Neural cell (in vitro differentiated cells): ENCODE measurements at regions not wholly inside any gene's neighbourhood (a gene's known extent, or its start where the extent isn't known, plus 50 kb on each side); places are given as distances from the start of the nearest gene placed in this dataset.

Experiments
- H2AFZ ChIP-seq: fragments of 200-600, 300-800 bp; sonication (generic), shearing (Covaris generic); 2 replicates; pipeline ENCODE4 v1.6.0; 2014; ENCODE audit warnings: low read depth, mild to moderate bottlenecking, antibody characterized with exemption, low read length, moderate library complexity
- H3F3A ChIP-seq: fragments of 200-600 bp; shearing (Covaris generic); 2 replicates; pipeline ENCODE4 v1.6.1; 2016; ENCODE audit warnings: mild to moderate bottlenecking, moderate library complexity, mixed read lengths, antibody characterized with exemption, low read length; ENCODE audit not compliant: insufficient read depth, poor library complexity, severe bottlenecking
- H3K27ac ChIP-seq: fragments of 200-600, 300-800 bp; sonication (generic), shearing (Covaris generic); 2 replicates; pipeline ENCODE4 v1.5.1; 2014; ENCODE audit warnings: mild to moderate bottlenecking, low read length, moderate library complexity
- H3K27me3 ChIP-seq: fragments of 300-800, 200-600 bp; sonication (generic), shearing (Covaris generic); 2 replicates; pipeline ENCODE4 v1.6.0; 2014; ENCODE audit warnings: mild to moderate bottlenecking, low read depth, low read length, moderate library complexity; ENCODE audit not compliant: insufficient read depth
- H3K36me3 ChIP-seq: fragments of 300-800, 200-600 bp; sonication (generic), shearing (Covaris generic); 2 replicates; pipeline ENCODE4 v1.5.1; 2014; ENCODE audit warnings: mild to moderate bottlenecking, antibody characterized with exemption, low read length, moderate library complexity; ENCODE audit not compliant: insufficient read depth
- H3K4me2 ChIP-seq: fragments of 300-800, 200-600 bp; sonication (generic), shearing (Covaris generic); 2 replicates; pipeline ENCODE4 v1.6.0; 2014; ENCODE audit warnings: mild to moderate bottlenecking, low read length
- H3K4me3 ChIP-seq: fragments of 300-800, 200-600 bp; sonication (generic), shearing (Covaris generic); 2 replicates; pipeline ENCODE4 v1.5.1; 2014; ENCODE audit warnings: mild to moderate bottlenecking, low read length, moderate library complexity
- H3K79me2 ChIP-seq: fragments of 200-600 bp; shearing (Covaris generic); replicated peaks from 2 replicates; pipeline ENCODE4 v1.6.0; 2014; ENCODE audit warnings: mild to moderate bottlenecking, low read length, moderate library complexity; ENCODE audit not compliant: insufficient read depth
- H3K9ac ChIP-seq: fragments of 300-800, 200-600 bp; sonication (generic), shearing (Covaris generic); 2 replicates; pipeline ENCODE4 v1.6.1; 2016; ENCODE audit warnings: mild to moderate bottlenecking, low read length, mixed read lengths
- H3K9me2 ChIP-seq: fragments of 200-600 bp; shearing (Covaris generic); 2 replicates; pipeline ENCODE4 v1.6.1; 2016; ENCODE audit warnings: mild to moderate bottlenecking, low read length, mixed read lengths; ENCODE audit not compliant: insufficient read depth
- H3K9me3 ChIP-seq: fragments of 200-600, 300-800 bp; sonication (generic), shearing (Covaris generic); 2 replicates; pipeline ENCODE4 v1.6.1; 2016; ENCODE audit warnings: mild to moderate bottlenecking, mixed run types, low read length, moderate library complexity, mixed read lengths
- H4K20me1 ChIP-seq: fragments of 200-600 bp; shearing (Covaris generic); 2 replicates; pipeline ENCODE4 v1.6.1; 2016; ENCODE audit warnings: mild to moderate bottlenecking, mixed run types; ENCODE audit not compliant: insufficient read depth
- EP300 ChIP-seq: fragments of 450-650 bp; conservative IDR thresholded peaks from 2 replicates; pipeline ENCODE4 v1.6.1; 2014; ENCODE audit warnings: antibody characterized with exemption, mild to moderate bottlenecking, moderate library complexity; ENCODE audit not compliant: poor library complexity, severe bottlenecking
- EZH2 ChIP-seq: fragments of 200-600, 300-800 bp; shearing (Covaris generic), sonication (generic); IDR thresholded peaks from 2 replicates; pipeline ENCODE4 v1.6.1; 2014; ENCODE audit warnings: antibody characterized with exemption, low read length, borderline replicate concordance, mild to moderate bottlenecking; ENCODE audit not compliant: insufficient read depth, poor library complexity, severe bottlenecking
- MXI1 ChIP-seq: fragments of 450-650 bp; conservative IDR thresholded peaks from 2 replicates; pipeline ENCODE4 v1.6.1; 2014; ENCODE audit warnings: antibody characterized with exemption, mild to moderate bottlenecking; ENCODE audit not compliant: poor library complexity, severe bottlenecking
- POLR2AphosphoS5 ChIP-seq: IDR thresholded peaks from 2 replicates; pipeline ENCODE4 v1.6.1; 2012
- RAD21 ChIP-seq: fragments of 450-650 bp; conservative IDR thresholded peaks from 2 replicates; pipeline ENCODE4 v1.6.1; 2014; ENCODE audit warnings: antibody characterized with exemption, mild to moderate bottlenecking, moderate library complexity
- REST ChIP-seq: IDR thresholded peaks from 2 replicates; pipeline ENCODE4 v1.6.1; 2012; ENCODE audit warnings: borderline replicate concordance
- SMC3 ChIP-seq: fragments of 450-650 bp; conservative IDR thresholded peaks from 2 replicates; pipeline ENCODE4 v1.6.1; 2014; ENCODE audit warnings: antibody characterized with exemption, mild to moderate bottlenecking, moderate library complexity; ENCODE audit not compliant: poor library complexity
- TAF1 ChIP-seq: IDR thresholded peaks from 2 replicates; pipeline ENCODE4 v1.6.1; 2012; ENCODE audit warnings: low read depth
- TF ChIP-seq, protein P1 (sequence below): fragments of 450-650 bp; IDR thresholded peaks from 2 replicates; pipeline ENCODE4 v1.5.1; 2014; ENCODE audit warnings: antibody characterized with exemption, mild to moderate bottlenecking, moderate library complexity; ENCODE audit not compliant: poor library complexity, severe bottlenecking

DNA sequence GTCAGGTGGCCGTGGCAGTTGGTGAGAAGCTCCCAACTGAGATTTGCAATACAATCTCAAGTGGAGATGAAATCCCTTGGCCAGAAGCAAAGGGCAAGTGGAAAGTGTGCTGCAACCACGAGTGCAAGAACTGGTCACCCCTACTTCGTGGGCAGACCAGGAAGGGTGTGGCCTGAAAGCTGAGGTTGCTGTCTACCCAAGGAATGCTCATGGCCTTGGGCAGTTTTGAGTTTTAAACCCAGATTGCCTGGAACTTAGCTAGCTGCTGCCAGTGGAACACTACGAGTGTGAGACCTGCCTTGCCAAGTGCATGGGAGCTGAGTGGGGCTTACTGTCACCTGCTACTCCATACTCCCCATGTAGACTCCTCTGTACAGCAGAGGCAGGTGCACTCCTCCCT, 113.3 kb upstream of the FAT3 start:
- Histone ChIP-seq H2AFZ (no peak overlapping the region), H3K9me2 (no peaks in the 10 kb centered on the region), H3K9me3 (no peaks in the 10 kb centered on the region), H3K27me3 (no peaks in the 10 kb centered on the region), H4K20me1 (no peaks in the 10 kb centered on the region), H3K4me3 (no peak overlapping the region), H3K27ac (no peak overlapping the region), H3K79me2 (no peaks in the 10 kb centered on the region), H3F3A (no peaks in the 10 kb centered on the region), H3K9ac (no peak overlapping the region), H3K4me2 (no peak overlapping the region), H3K36me3 (no peaks in the 10 kb centered on the region)
- TF ChIP-seq SMC3 (no peak), TAF1 (no peak), REST (no peak), RAD21 (no peak), EZH2 (no peak), EP300 (no peak), MXI1 (no peak), POLR2AphosphoS5 (no peak)
- TF ChIP-seq, protein P1, sequence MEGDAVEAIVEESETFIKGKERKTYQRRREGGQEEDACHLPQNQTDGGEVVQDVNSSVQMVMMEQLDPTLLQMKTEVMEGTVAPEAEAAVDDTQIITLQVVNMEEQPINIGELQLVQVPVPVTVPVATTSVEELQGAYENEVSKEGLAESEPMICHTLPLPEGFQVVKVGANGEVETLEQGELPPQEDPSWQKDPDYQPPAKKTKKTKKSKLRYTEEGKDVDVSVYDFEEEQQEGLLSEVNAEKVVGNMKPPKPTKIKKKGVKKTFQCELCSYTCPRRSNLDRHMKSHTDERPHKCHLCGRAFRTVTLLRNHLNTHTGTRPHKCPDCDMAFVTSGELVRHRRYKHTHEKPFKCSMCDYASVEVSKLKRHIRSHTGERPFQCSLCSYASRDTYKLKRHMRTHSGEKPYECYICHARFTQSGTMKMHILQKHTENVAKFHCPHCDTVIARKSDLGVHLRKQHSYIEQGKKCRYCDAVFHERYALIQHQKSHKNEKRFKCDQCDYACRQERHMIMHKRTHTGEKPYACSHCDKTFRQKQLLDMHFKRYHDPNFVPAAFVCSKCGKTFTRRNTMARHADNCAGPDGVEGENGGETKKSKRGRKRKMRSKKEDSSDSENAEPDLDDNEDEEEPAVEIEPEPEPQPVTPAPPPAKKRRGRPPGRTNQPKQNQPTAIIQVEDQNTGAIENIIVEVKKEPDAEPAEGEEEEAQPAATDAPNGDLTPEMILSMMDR = no peak

- Histone ChIP-seq H3K27me3 (no peaks in the 10 kb centered on the region), H3K4me3 (no peak overlapping the region), H3K9me2 (no peaks in the 10 kb centered on the region), H3K79me2 (no peaks in the 10 kb centered on the region), H2AFZ (no peak overlapping the region), H3K9me3 (no peaks in the 10 kb centered on the region), H4K20me1 (no peaks in the 10 kb centered on the region), H3K4me2 (no peak overlapping the region), H3K36me3 (no peaks in the 10 kb centered on the region), H3K27ac (no peak overlapping the region), H3F3A (no peaks in the 10 kb centered on the region), H3K9ac (no peak overlapping the region)
- TF ChIP-seq, protein P1 = no peak
Measured at GRCh38 chr11:92109466-92109865, 115.2 kb upstream of the FAT3 start.
